Natural killer cell (primary cell): ENCODE measurements at regions not wholly inside any gene's neighbourhood (a gene's known extent, or its start where the extent isn't known, plus 50 kb on each side); places are given as distances from the start of the nearest gene placed in this dataset.

Experiments
- ATAC-seq, 3 donors: fragments of 150-1000 bp in 2 of 3; fragments of 200-7000 bp in 1 of 3; cut with Tn5 transposase; 1 replicate in 1 of 3; 2 replicates in 2 of 3; pipeline ENCODE4 v1.10.0; 2021; ENCODE audit warnings: mild to moderate bottlenecking in 2 of 3, moderate library complexity in 2 of 3
- DNase-seq, 2 donors: peaks; one replicate each; pipeline versions ENCODE4 v3.0.0 to v3.0.0-alpha.2; 2013 to 2021; ENCODE audit warnings: mixed read lengths in 1 of 2
- H3K27ac ChIP-seq: one replicate; pipeline ENCODE4 v1.5.1; 2013; ENCODE audit warnings: mild to moderate bottlenecking, low read length
- H3K27me3 ChIP-seq: one replicate; pipeline ENCODE4 v1.6.1; 2013; ENCODE audit warnings: low read length; ENCODE audit not compliant: control insufficient read depth, insufficient read depth
- H3K36me3 ChIP-seq: one replicate; pipeline ENCODE4 v1.6.1; 2013; ENCODE audit warnings: low read length; ENCODE audit not compliant: control insufficient read depth, insufficient read depth
- H3K4me1 ChIP-seq: one replicate; pipeline ENCODE4 v1.6.1; 2013; ENCODE audit warnings: low read length; ENCODE audit not compliant: control insufficient read depth, insufficient read depth
- H3K4me3 ChIP-seq: one replicate; pipeline ENCODE4 v1.5.1; 2013; ENCODE audit warnings: low read length
- H3K9me3 ChIP-seq: one replicate; pipeline ENCODE4 v1.6.1; 2013; ENCODE audit warnings: low read length; ENCODE audit not compliant: control insufficient read depth, insufficient read depth
- H3K27ac Mint-ChIP-seq, 2 donors: one replicate each; pipeline ENCODE4 v1.8.0; 2022; ENCODE audit warnings: mild to moderate bottlenecking in 2 of 2, mixed read lengths in 2 of 2, moderate library complexity in 1 of 2
- H3K27me3 Mint-ChIP-seq, 2 donors: one replicate each; pipeline ENCODE4 v1.8.0; 2022; ENCODE audit warnings: low read depth in 2 of 2, mixed read lengths in 2 of 2
- H3K36me3 Mint-ChIP-seq: one replicate; pipeline ENCODE4 v1.8.0; 2022; ENCODE audit warnings: mixed read lengths
- H3K4me1 Mint-ChIP-seq, 2 donors: one replicate each; pipeline ENCODE4 v1.8.0; 2022; ENCODE audit warnings: mixed read lengths in 2 of 2
- H3K4me3 Mint-ChIP-seq: one replicate; pipeline ENCODE4 v1.8.0; 2022; ENCODE audit warnings: mild to moderate bottlenecking, moderate library complexity, mixed read lengths
- H3K9me3 Mint-ChIP-seq, 2 donors: one replicate each; pipeline ENCODE4 v1.8.0; 2022; ENCODE audit warnings: mixed read lengths in 2 of 2
- WGBS: methylation state at CpG from one replicate; pipeline ENCODE4 v1.1.7; 2013; ENCODE audit warnings: missing lambda C conversion rate; ENCODE audit not compliant: insufficient coverage; 5-methylcytosine and 5-hydroxymethylcytosine counted together
- intact Hi-C: fragments of 100-400 bp; cut with micrococcal nuclease; formaldehyde crosslinking; loops from one replicate; pipeline ENCODE4 v1.14.2; 2022
- TF ChIP-seq, protein P1 (sequence below): fragments of 200-600 bp; IDR thresholded peaks from one replicate; pipeline ENCODE4 v1.8.0; 2022; ENCODE audit warnings: antibody characterized with exemption

- H3K9me3 Mint-ChIP-seq: peaks cover 14% of the 10 kb centered on the region in 2 donors
- Histone ChIP-seq H3K27me3 (no peaks in the 10 kb centered on the region), H3K4me3 (no peak overlapping the region), H3K4me1 (no peaks in the 10 kb centered on the region), H3K9me3 (peaks cover 2% of the 10 kb centered on the region), H3K27ac (no peak overlapping the region), H3K36me3 (no peaks in the 10 kb centered on the region)
- TF ChIP-seq, protein P1, sequence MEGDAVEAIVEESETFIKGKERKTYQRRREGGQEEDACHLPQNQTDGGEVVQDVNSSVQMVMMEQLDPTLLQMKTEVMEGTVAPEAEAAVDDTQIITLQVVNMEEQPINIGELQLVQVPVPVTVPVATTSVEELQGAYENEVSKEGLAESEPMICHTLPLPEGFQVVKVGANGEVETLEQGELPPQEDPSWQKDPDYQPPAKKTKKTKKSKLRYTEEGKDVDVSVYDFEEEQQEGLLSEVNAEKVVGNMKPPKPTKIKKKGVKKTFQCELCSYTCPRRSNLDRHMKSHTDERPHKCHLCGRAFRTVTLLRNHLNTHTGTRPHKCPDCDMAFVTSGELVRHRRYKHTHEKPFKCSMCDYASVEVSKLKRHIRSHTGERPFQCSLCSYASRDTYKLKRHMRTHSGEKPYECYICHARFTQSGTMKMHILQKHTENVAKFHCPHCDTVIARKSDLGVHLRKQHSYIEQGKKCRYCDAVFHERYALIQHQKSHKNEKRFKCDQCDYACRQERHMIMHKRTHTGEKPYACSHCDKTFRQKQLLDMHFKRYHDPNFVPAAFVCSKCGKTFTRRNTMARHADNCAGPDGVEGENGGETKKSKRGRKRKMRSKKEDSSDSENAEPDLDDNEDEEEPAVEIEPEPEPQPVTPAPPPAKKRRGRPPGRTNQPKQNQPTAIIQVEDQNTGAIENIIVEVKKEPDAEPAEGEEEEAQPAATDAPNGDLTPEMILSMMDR: no peak
- WGBS: 56% methylated on average over 3 of the region's 3 CpGs
- no peak for DNase-seq
- H3K27ac Mint-ChIP-seq: no peak overlapping the region
- no peak for ATAC-seq
- no peaks in the 10 kb centered on the region for H3K36me3 Mint-ChIP-seq
- H3K27me3 Mint-ChIP-seq: no peaks in the 10 kb centered on the region
- intact Hi-C loops: no loop called here
- no peaks in the 10 kb centered on the region for H3K4me1 Mint-ChIP-seq
- H3K4me3 Mint-ChIP-seq: no peak overlapping the region
These were observed 542.4 kb upstream of the DPP6 start for GRCh38 chr7:153509768-153510167.

GRCh38 chr7:153510674-153511073, 541.5 kb upstream of the DPP6 start:
- intact Hi-C loops: no loop called here
- Mint-ChIP-seq H3K4me3 (no peak overlapping the region), H3K4me1 (no peaks in the 10 kb centered on the region), H3K9me3 (peaks cover 14 to 18% of the 10 kb centered on the region in 2 donors), H3K27me3 (no peaks in the 10 kb centered on the region), H3K36me3 (no peaks in the 10 kb centered on the region), H3K27ac (no peak overlapping the region)
- TF ChIP-seq, protein P1: no peak
- Histone ChIP-seq H3K36me3 (no peaks in the 10 kb centered on the region), H3K4me1 (no peaks in the 10 kb centered on the region), H3K27me3 (no peaks in the 10 kb centered on the region), H3K27ac (no peak overlapping the region), H3K4me3 (no peak overlapping the region), H3K9me3 (peaks cover 2% of the 10 kb centered on the region)
- ATAC-seq (no peak), DNase-seq (no peak)
- WGBS: 91% methylated on average over 3 of the region's 3 CpGs

DNA sequence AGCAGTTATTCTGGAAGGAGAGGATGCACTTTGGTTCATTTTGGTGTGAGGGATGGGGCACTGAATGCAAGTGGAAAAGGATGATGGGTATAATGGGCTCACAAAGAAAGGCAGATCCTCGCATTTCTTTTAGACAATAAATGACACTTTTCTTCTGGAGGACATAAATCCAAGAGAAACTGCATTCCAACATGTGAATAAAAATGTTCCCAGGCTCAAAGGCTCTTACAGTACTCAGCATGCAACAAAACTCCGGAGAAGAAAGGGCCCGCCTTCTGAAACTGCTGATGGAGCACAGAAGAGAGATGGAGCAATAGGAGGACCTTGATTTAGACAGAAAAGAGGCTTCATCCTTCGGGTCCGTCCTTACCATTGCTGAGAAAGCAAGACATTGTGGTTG, 538.2 kb upstream of the DPP6 start:
- 84% methylated on average over 5 of the region's 5 CpGs for WGBS
- intact Hi-C loops: no loop called here
- Histone ChIP-seq H3K27me3 (no peaks in the 10 kb centered on the region), H3K36me3 (no peaks in the 10 kb centered on the region), H3K27ac (no peak overlapping the region), H3K4me1 (no peaks in the 10 kb centered on the region), H3K9me3 (peaks cover 16% of the 10 kb centered on the region), H3K4me3 (no peak overlapping the region)
- no peak for ATAC-seq
- no peak for DNase-seq
- Mint-ChIP-seq H3K36me3 (no peaks in the 10 kb centered on the region), H3K9me3 (peaks cover 18 to 24% of the 10 kb centered on the region in 2 donors), H3K4me1 (no peaks in the 10 kb centered on the region), H3K27me3 (no peaks in the 10 kb centered on the region), H3K27ac (no peak overlapping the region), H3K4me3 (no peak overlapping the region)
- TF ChIP-seq, protein P1: no peak

DNA sequence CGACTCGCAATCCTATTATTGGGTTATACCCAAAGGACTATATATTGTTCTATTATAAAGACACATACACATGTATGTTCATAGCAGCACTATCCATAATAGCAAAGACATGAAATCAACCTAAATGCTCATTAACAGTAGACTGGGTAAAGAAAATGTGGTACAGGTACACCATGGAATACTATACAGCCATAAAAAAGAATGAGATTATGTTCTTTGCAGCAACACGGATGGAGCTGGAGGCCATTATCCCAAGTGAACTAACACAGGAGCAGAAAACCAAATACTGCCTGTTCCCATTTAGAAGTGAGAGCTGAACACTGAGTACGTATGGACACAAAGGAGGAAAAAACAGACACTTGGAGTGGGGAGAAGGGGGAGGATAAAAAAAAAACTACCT, 536.8 kb upstream of the DPP6 start:
- Histone ChIP-seq H3K27me3 (no peaks in the 10 kb centered on the region), H3K4me1 (no peaks in the 10 kb centered on the region), H3K36me3 (no peaks in the 10 kb centered on the region), H3K9me3 (peaks cover 22% of the 10 kb centered on the region), H3K27ac (no peak overlapping the region), H3K4me3 (no peak overlapping the region)
- Mint-ChIP-seq H3K27me3 (no peaks in the 10 kb centered on the region), H3K36me3 (no peaks in the 10 kb centered on the region), H3K4me3 (no peak overlapping the region), H3K9me3 (peaks cover 18 to 25% of the 10 kb centered on the region in 2 donors), H3K27ac (no peak overlapping the region), H3K4me1 (no peaks in the 10 kb centered on the region)
- TF ChIP-seq, protein P1: no peak
- DNase-seq (no peak), ATAC-seq (no peak)
- 100% methylated on average over 3 of the region's 4 CpGs for WGBS
- intact Hi-C loops: no loop called here
